Ascending aorta (tissue), 2 donors: ENCODE measurements at regions not wholly inside any gene's neighbourhood (a gene's known extent, or its start where the extent isn't known, plus 50 kb on each side); places are given as distances from the start of the nearest gene placed in this dataset.
"Not testable (repeated sequence)": the region's sequence is repeated elsewhere in the genome, so short reads cannot be mapped to it uniquely, and the experiment has no call there.

Experiments used
- DNase-seq, 2 donors: peaks; one replicate each; pipeline ENCODE4 v3.0.0-alpha.2; 2019; ENCODE audit warnings: low spot score in 2 of 2
- H3K27ac ChIP-seq, 2 donors: fragments of 200-600 bp; sonication (generic); one replicate each; pipeline ENCODE4 v1.5.1; 2016 to 2017; ENCODE audit warnings: mild to moderate bottlenecking in 1 of 2
- H3K27me3 ChIP-seq: fragments of 200-600 bp; sonication (generic); one replicate; pipeline ENCODE4 v1.5.1; 2017
- H3K36me3 ChIP-seq, 2 donors: fragments of 200-600 bp; sonication (generic); one replicate each; pipeline ENCODE4 v1.5.1; 2016
- H3K4me1 ChIP-seq, 2 donors: fragments of 200-600 bp; sonication (generic); one replicate each; pipeline ENCODE4 v1.5.1; 2016 to 2017; ENCODE audit warnings: mild to moderate bottlenecking in 1 of 2
- H3K4me3 ChIP-seq, 2 donors: fragments of 200-600 bp; sonication (generic); one replicate each; pipeline ENCODE4 v1.5.1; 2016 to 2017; ENCODE audit warnings: mild to moderate bottlenecking in 1 of 2
- H3K9me3 ChIP-seq, 2 donors: fragments of 200-600 bp; sonication (generic); one replicate each; pipeline ENCODE4 v1.5.1; 2016
- intact Hi-C: fragments of 100-400 bp; cut with DNase I; formaldehyde crosslinking; loops from one replicate; pipeline ENCODE4 v1.15.1; 2023
- TF ChIP-seq, protein P1 (sequence below), 3 experiments: fragments of 200-600 bp in 2 of 3; fragments of 450-650 bp in 1 of 3; sonication (generic) in 2 of 3; IDR thresholded peaks; one replicate each; pipeline ENCODE4 v1.5.1; 2016 to 2019; ENCODE audit warnings: antibody characterized with exemption in 3 of 3, mild to moderate bottlenecking in 1 of 3, moderate library complexity in 1 of 3

- intact Hi-C loops: no loop called here
- Histone ChIP-seq H3K4me1 (no peaks in the 10 kb centered on the region), H3K9me3 (no peaks in the 10 kb centered on the region), H3K4me3 (no peak overlapping the region), H3K36me3 (no peaks in the 10 kb centered on the region), H3K27me3 (no peaks in the 10 kb centered on the region), H3K27ac (no peak overlapping the region)
- no peak for DNase-seq
- TF ChIP-seq, protein P1, sequence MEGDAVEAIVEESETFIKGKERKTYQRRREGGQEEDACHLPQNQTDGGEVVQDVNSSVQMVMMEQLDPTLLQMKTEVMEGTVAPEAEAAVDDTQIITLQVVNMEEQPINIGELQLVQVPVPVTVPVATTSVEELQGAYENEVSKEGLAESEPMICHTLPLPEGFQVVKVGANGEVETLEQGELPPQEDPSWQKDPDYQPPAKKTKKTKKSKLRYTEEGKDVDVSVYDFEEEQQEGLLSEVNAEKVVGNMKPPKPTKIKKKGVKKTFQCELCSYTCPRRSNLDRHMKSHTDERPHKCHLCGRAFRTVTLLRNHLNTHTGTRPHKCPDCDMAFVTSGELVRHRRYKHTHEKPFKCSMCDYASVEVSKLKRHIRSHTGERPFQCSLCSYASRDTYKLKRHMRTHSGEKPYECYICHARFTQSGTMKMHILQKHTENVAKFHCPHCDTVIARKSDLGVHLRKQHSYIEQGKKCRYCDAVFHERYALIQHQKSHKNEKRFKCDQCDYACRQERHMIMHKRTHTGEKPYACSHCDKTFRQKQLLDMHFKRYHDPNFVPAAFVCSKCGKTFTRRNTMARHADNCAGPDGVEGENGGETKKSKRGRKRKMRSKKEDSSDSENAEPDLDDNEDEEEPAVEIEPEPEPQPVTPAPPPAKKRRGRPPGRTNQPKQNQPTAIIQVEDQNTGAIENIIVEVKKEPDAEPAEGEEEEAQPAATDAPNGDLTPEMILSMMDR (IDR thresholded peaks at IDR 0.05): no peak
Measured at GRCh38 chr9:12439267-12439666, 253.9 kb upstream of the TYRP1 start.

GRCh38 chr9:12441080-12441479 lies 252.1 kb upstream of the TYRP1 start:
- not testable (repeated sequence) for H3K4me3 ChIP-seq, H3K27ac ChIP-seq

GRCh38 chr9:12441506-12441905 lies 251.7 kb upstream of the TYRP1 start:
- Histone ChIP-seq H3K27me3 (no peaks in the 10 kb centered on the region), H3K27ac (no peak overlapping the region), H3K4me1 (no peaks in the 10 kb centered on the region), H3K9me3 (no peaks in the 10 kb centered on the region), H3K36me3 (no peaks in the 10 kb centered on the region), H3K4me3 (no peak overlapping the region)
- intact Hi-C loops: no loop called here
- TF ChIP-seq, protein P1 (IDR thresholded peaks at IDR 0.05): no peak
- DNase-seq: no peak

More at GRCh38 chr9:12441080-12441479, 252.1 kb upstream of the TYRP1 start:
- intact Hi-C loops, H3K36me3 ChIP-seq, DNase-seq, H3K27me3 ChIP-seq, H3K4me1 ChIP-seq, H3K9me3 ChIP-seq: not testable (repeated sequence)

GRCh38 chr9:12448246-12448645 lies 244.9 kb upstream of the TYRP1 start:
- no peak overlapping the region for H3K4me3 ChIP-seq
- TF ChIP-seq, protein P1 (IDR thresholded peaks at IDR 0.05): no peak
- H3K9me3 ChIP-seq: no peaks in the 10 kb centered on the region
- H3K27me3 ChIP-seq: no peaks in the 10 kb centered on the region
- no peak for DNase-seq
- intact Hi-C loops: no loop called here
- H3K4me1 ChIP-seq: no peaks in the 10 kb centered on the region
- no peaks in the 10 kb centered on the region for H3K36me3 ChIP-seq
- H3K27ac ChIP-seq: no peak overlapping the region

DNA sequence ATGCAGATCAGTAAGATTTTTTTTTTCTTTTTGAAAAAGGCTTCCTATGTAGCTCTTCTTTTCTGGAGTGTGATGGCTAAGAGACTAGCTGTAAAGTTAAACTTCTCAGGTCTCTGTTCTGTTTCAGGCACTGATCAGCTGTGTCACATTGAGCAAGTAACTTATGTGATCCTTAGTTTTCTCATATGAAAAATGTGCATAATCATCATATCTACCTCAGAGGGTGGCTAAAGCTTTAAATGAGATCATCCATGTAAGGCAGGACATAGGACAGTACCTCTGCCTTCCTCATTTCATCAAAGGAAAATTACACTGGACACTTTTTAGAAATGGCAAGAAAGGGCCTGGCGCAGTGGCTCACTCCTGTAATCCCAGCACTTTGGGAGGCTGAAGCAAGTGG lies 235.9 kb upstream of the TYRP1 start:
- Histone ChIP-seq H3K27ac (no peak overlapping the region), H3K36me3 (no peaks in the 10 kb centered on the region), H3K9me3 (no peaks in the 10 kb centered on the region), H3K27me3 (no peaks in the 10 kb centered on the region), H3K4me3 (no peak overlapping the region), H3K4me1 (no peaks in the 10 kb centered on the region)
- TF ChIP-seq, protein P1 (IDR thresholded peaks at IDR 0.05): no peak
- intact Hi-C loops: no loop called here
- DNase-seq: no peak

DNA sequence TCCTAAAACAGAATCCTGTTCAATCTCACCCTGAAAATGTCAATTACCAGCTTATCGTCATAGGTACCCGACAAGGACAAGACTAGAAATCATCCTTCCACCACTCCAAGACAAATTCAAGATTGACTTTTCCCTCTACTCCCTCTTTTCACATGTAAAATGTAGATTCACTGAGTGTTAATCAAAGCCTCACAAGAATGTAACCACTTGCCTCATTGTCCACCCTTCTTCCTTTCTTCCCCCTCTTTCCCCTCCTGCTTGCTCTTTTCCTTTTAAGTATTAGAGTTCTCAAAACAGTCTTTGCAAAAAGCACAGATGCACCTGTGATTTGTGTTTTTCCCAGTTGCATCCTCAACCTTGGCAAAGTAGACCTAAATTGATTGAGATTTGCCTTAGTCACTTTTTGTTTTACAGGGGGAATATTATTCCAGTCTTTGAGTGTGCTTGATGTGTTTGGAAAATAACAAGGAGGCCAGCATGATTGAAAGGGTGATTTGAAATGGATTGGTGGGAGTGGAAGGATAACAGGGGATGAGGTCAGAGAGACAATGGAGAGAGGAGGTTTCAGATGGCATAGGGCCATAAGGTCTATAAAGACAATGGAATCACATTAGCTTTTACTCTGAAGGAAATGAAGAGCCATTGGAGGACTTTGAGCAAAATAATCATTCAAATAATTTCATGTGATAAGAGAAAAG lies 231.3 kb upstream of the TYRP1 start:
- no peaks in the 10 kb centered on the region for H3K9me3 ChIP-seq
- no peak for DNase-seq
- TF ChIP-seq, protein P1 (IDR thresholded peaks at IDR 0.05): no peak
- H3K4me3 ChIP-seq: no peak overlapping the region
- no peaks in the 10 kb centered on the region for H3K4me1 ChIP-seq
- no peaks in the 10 kb centered on the region for H3K27me3 ChIP-seq
- H3K27ac ChIP-seq: no peak overlapping the region
- no peaks in the 10 kb centered on the region for H3K36me3 ChIP-seq
- intact Hi-C loops: no loop called here
